ENCODE measurements at regions not wholly inside any gene's neighbourhood (a gene's known extent, or its start where the extent isn't known, plus 50 kb on each side); places are given as distances from the start of the nearest gene placed in this dataset.

DNA sequence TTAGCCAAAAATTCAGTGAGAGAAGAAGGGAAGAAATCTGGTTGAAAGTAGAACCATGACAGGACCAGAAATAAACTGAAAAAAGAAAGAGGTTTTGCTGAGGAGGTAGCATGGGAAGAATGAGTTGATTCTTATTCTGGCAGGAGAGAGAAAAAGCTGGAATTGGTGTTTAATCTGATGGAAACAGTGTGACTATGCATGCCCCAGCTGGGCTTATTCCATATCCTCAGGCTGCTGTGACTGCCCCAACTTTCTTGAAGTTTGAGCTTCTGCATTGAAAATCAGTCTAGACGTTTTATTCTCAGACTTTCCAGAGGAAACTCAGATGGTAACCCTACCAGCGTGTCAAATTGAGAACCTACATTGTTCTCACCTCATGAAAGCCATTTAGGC lies 352.5 kb upstream of the DCBLD2 start:
- H3K4me1 ChIP-seq = peaks cover 0 to 9% (median 7%) of the 10 kb centered on the region in 4 donors
- 67 to 73% methylated on average over 2 of the region's 2 CpGs for WGBS, 2 donors

DNA sequence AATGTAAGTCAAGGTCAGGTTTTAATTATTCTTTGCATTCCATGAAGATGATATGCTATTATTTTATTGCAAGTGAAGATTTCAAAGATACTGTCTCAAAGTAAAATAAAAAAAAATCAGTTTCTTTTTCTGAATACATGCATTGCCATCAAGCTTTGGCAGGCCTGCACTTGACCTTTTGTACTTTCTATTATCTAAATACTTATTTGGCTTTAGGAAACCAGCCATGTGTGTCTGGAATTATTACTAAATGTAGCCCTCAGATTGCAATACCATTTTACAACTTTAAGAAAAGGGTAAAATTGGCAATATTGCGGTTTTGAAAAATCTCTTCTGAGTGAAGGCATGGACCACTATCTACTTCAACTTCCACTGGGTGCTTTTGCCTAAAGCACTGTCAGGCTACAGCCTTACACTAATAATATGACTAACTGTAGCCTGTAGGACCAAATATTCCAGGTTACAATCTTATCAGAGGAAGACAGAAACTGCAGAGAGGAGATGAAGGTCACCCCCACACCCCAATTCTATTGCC lies 349.4 kb upstream of the DCBLD2 start:
- intact Hi-C loops (cut with DNase I) = no loop called here
- Histone ChIP-seq H3K27ac (no peak overlapping the region), H3K27me3 (no peaks in the 10 kb centered on the region), H3K4me1 (peaks cover 0 to 9% (median 4%) of the 10 kb centered on the region in 4 donors), H3K4me3 (no peak overlapping the region), H3K9me3 (no peaks in the 10 kb centered on the region), H3K36me3 (no peaks in the 10 kb centered on the region)
- DNase-seq = no peak
- 58 to 82% methylated on average over 1 of the region's 1 CpG for WGBS, 2 donors
- TF ChIP-seq POLR2AphosphoS5 (IDR thresholded peaks at IDR 0.05) = no peak
- no peak for TF ChIP-seq POLR2A (IDR thresholded peaks at IDR 0.05)
- no peak for TF ChIP-seq EP300 (IDR thresholded peaks at IDR 0.05)
- TF ChIP-seq, protein P1, sequence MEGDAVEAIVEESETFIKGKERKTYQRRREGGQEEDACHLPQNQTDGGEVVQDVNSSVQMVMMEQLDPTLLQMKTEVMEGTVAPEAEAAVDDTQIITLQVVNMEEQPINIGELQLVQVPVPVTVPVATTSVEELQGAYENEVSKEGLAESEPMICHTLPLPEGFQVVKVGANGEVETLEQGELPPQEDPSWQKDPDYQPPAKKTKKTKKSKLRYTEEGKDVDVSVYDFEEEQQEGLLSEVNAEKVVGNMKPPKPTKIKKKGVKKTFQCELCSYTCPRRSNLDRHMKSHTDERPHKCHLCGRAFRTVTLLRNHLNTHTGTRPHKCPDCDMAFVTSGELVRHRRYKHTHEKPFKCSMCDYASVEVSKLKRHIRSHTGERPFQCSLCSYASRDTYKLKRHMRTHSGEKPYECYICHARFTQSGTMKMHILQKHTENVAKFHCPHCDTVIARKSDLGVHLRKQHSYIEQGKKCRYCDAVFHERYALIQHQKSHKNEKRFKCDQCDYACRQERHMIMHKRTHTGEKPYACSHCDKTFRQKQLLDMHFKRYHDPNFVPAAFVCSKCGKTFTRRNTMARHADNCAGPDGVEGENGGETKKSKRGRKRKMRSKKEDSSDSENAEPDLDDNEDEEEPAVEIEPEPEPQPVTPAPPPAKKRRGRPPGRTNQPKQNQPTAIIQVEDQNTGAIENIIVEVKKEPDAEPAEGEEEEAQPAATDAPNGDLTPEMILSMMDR (IDR thresholded peaks at IDR 0.05) = no peak

More for the DNA sequence above, 352.5 kb upstream of the DCBLD2 start:
- no peak for DNase-seq
- intact Hi-C loops (cut with DNase I) = no loop called here
- H3K27ac ChIP-seq = peak overlapping the region in 1 of 4 donors; percentile 2
- H3K36me3 ChIP-seq = no peaks in the 10 kb centered on the region
- no peaks in the 10 kb centered on the region for H3K9me3 ChIP-seq
- no peaks in the 10 kb centered on the region for H3K27me3 ChIP-seq
- TF ChIP-seq, protein P1 (IDR thresholded peaks at IDR 0.05) = no peak
- TF ChIP-seq POLR2AphosphoS5 (IDR thresholded peaks at IDR 0.05) (no peak), POLR2A (IDR thresholded peaks at IDR 0.05) (no peak), EP300 (IDR thresholded peaks at IDR 0.05) (no peak)
- H3K4me3 ChIP-seq = no peak overlapping the region

DNA sequence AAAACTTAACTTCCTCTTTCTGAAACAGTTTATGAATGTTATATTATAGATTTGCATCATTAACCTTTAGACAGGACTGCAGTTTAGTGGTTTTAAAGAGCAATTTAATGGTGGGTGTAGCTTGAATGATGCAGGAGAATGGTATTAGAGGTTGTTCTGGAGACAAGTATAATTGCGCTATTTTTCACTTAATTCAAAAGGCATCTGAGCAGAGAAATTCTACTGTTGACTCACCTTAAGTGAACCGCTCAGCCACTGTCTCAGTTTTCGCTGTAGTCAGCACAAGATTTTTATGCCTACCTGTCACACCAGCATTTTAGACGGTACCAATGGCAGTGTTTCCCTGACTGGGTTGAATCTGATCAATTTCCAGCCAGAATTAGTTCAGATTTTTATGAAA lies 348.8 kb upstream of the DCBLD2 start:
- WGBS, 2 donors = 22 to 58% methylated on average over 4 of the region's 4 CpGs
- H3K36me3 ChIP-seq = no peaks in the 10 kb centered on the region
- H3K4me1 ChIP-seq = peaks cover 0 to 9% (median 4%) of the 10 kb centered on the region in 4 donors
- TF ChIP-seq POLR2A (IDR thresholded peaks at IDR 0.05) (no peak), POLR2AphosphoS5 (IDR thresholded peaks at IDR 0.05) (no peak), EP300 (IDR thresholded peaks at IDR 0.05) (no peak)
- TF ChIP-seq, protein P1 (IDR thresholded peaks at IDR 0.05) = no peak
- no peak overlapping the region for H3K4me3 ChIP-seq
- no peaks in the 10 kb centered on the region for H3K9me3 ChIP-seq
- intact Hi-C loops (cut with DNase I) = no loop called here
- no peaks in the 10 kb centered on the region for H3K27me3 ChIP-seq
- DNase-seq = no peak
- no peak overlapping the region for H3K27ac ChIP-seq

DNA sequence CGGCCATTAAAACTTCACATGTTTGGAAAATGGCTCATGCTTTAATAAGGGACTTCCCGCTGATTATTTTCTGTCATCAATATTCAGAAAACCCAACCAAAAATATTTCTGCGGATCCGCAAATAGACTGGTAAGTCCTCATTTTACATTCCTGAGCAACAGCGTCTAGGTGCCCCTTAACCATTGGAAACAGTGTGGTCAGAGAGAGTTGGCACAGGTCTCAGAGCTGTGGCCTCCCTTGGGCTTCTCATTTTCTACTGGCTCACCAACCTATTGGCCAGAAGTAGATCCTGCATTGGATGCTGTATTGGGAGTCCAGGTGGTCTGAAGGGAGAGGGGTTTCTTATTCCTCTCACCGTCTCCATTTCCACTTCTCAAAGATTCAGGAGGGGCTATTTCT lies 348.1 kb upstream of the DCBLD2 start:
- intact Hi-C loops (cut with DNase I) = no loop called here
- H3K27me3 ChIP-seq = no peaks in the 10 kb centered on the region
- H3K4me1 ChIP-seq = peaks cover 0 to 9% (median 4%) of the 10 kb centered on the region in 4 donors
- H3K27ac ChIP-seq = no peak overlapping the region
- H3K4me3 ChIP-seq = no peak overlapping the region
- no peaks in the 10 kb centered on the region for H3K36me3 ChIP-seq
- no peak for DNase-seq
- 91 to 93% methylated on average over 6 of the region's 6 CpGs for WGBS, 2 donors
- TF ChIP-seq POLR2AphosphoS5 (IDR thresholded peaks at IDR 0.05) (no peak), EP300 (IDR thresholded peaks at IDR 0.05) (no peak), POLR2A (IDR thresholded peaks at IDR 0.05) (no peak)
- TF ChIP-seq, protein P1 (IDR thresholded peaks at IDR 0.05) = no peak
- no peaks in the 10 kb centered on the region for H3K9me3 ChIP-seq

DNA sequence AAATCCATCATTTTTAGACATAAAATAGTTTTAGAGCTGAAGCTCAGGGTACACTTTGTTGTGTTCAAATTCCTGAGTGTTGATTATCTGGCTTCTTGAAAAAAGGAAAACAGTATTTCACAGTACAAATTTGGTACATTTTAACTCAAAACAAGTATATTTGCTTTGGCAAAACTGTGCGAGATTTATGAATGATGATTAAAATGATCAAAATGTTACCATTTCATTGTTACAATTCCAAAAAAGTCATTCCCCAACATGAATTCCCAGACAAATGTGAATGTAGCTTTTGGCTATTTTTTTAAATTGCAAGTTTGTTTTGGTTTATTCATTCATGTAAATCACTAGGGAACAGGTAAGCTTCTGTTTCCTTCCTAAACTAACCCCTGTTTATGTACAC lies 347.4 kb upstream of the DCBLD2 start:
- TF ChIP-seq POLR2A (IDR thresholded peaks at IDR 0.05) (no peak), POLR2AphosphoS5 (IDR thresholded peaks at IDR 0.05) (no peak), EP300 (IDR thresholded peaks at IDR 0.05) (no peak)
- TF ChIP-seq, protein P1 (IDR thresholded peaks at IDR 0.05) = no peak
- 77 to 78% methylated on average over 1 of the region's 1 CpG for WGBS, 2 donors
- H3K27ac ChIP-seq = no peak overlapping the region

More for the DNA sequence above, 347.4 kb upstream of the DCBLD2 start:
- H3K4me1 ChIP-seq = peaks cover 0 to 9% (median 4%) of the 10 kb centered on the region in 4 donors
- H3K36me3 ChIP-seq = no peaks in the 10 kb centered on the region
- intact Hi-C loops (cut with DNase I) = no loop called here
- H3K9me3 ChIP-seq = no peaks in the 10 kb centered on the region
- no peak overlapping the region for H3K4me3 ChIP-seq
- no peak for DNase-seq
- H3K27me3 ChIP-seq = no peaks in the 10 kb centered on the region

Data from sigmoid colon (tissue), 6 donors.